ENCODE measurements at regions not wholly inside any gene's neighbourhood (a gene's known extent, or its start where the extent isn't known, plus 50 kb on each side); places are given as distances from the start of the nearest gene placed in this dataset.
"Not testable (repeated sequence)": the region's sequence is repeated elsewhere in the genome, so short reads cannot be mapped to it uniquely, and the experiment has no call there.

DNA sequence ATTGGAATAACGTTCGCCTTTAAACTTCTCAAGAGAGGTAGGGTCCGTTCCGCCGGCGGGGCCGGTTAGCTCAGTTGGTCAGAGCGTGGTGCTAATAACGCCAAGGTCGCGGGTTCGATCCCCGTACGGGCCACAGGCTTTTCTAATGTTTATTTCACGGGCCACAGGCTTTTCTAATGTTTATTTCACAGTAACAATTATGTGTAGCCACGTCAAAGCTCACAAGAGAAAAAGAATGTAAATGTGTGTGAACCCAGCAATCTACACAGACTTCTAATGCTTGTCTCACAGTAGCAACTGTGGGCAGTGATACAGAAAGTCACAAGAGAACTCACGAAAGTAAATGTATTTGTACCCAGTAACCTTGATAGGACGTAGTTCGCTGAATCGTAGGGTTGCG, 121.0 kb upstream of the ZNF322 start:
- DNase-seq (ENCODE audit: insufficient read length); FAIRE-seq: not testable (repeated sequence)

DNA sequence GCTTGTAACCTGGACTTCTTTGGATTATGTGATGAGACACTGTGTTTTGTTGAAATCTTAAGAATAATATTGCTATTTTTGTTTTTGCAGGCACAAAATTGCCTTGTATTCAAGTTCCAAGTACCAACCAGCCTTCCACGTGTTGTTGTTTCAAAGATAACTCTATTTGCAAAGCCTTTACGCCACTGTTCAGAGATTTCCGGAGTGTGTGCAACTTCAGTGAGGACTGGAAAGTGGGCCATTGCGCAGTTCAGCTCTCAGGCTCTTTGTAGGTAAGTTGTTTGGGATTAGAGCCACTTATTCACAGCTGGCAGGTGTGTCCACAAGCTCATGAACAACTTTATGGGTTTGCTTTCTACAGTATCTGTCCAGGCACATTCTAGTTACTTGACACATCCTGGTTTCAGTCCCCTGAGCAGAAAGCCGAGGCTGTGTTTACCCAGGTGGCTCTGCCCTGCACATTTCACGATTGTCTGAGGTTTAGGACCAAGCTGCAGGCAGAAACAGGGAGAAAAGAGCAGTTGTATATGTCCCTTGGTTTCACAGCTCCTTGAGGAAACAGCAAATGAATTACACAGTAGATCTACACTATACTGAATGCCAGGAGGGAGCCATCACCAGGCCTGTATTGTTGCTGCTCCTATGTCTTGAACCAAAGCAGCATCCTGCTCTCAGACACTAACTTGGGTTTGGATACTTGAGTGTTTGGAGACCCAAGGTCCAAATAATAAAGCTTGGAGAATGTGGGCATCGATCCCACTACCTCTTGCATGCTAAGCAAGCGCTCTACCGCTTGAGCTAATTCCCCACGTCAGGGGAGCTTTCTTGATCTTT, 136.1 kb upstream of the ZNF322 start:
- not testable (repeated sequence) for DNase-seq (ENCODE audit: insufficient read length); FAIRE-seq

DNA sequence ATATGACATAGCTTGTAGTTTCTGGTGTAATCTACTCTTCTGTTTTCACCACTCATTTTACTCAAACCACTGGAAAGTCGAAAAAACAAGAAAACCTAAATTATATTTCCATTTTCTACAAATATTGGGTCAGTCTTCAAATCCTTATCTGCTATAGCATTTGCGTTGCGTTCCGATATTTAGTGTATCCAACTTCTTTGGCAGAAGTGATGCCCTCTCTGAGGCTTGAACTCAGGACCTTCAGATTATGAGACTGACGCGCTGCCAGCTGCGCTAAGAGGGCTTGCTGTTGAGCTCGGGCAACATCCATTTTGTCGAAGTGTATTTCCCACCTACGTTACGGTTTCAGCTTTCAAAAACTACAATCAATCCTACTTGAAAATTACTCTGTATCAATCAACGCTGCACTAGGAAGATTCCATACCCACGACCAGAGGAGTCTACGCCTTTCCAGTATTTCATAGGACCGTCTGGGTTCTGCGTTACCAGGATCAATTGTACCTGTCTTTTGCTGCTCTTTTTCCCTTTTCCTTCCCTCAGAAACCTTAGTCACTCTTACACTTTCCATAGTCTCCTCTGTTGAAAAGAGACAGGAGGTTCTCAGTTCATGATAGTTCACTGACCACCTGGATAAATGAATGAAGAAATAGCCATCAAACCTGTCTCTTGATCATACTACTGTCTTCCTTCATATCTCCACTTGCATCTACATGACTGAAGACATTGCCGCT, 140.5 kb upstream of the ZNF322 start:
- not testable (repeated sequence) for DNase-seq (ENCODE audit: insufficient read length); FAIRE-seq

DNA sequence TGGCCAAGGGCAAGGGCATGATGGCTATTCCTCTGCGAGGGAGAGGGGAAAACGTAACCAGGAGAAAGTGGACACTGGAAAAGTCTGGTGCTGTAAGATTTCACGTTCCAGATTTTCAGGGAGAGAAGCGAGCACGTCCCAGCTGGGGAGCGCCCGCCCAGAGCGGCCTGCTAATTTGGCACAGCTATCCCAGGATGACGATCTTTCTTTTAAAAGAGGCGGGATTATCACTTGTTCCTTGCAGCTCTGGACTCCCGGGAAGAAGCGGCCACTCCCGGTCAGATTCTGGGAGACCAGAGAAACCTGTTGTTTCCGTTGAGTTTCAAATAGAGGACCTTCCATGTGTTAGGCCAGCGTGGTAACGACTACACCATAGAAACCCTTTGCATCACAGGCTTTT, 144.2 kb upstream of the ZNF322 start:
- not testable (repeated sequence) for FAIRE-seq

DNA sequence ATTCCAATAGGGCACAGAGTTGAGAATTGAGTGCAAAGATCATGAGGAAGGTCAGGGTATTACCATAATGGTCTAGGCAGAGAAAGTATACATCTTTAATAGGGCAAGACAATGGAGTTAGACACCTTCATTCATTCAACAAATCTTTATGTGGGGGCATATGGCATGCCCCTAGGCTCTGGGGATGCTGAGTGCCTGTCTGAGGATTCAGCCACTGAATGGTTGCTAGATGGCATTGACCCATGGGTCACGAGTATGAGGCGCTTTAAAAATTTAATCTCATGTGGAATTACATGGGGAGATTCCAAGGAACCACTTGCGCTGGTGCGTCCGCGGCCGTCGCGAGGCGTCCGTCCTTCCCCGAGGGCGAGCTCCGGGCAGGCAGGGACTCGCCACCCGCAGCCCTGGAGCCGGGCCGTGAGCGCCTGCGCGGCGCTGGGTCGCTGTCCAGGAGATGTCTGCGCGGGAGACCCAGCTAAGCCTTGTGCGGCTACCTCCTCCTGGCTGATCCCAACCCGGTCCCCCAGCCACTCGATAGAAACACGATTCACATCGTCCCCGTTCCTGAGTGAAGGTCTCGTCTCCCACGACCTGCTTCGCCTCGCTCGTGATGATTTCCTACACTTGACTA, 152.1 kb upstream of the ZNF322 start:
- DNase-seq (ENCODE audit: insufficient read length); FAIRE-seq: not testable (repeated sequence)

More for the DNA sequence above, 144.2 kb upstream of the ZNF322 start:
- DNase-seq (ENCODE audit: insufficient read length): not testable (repeated sequence)

DNA sequence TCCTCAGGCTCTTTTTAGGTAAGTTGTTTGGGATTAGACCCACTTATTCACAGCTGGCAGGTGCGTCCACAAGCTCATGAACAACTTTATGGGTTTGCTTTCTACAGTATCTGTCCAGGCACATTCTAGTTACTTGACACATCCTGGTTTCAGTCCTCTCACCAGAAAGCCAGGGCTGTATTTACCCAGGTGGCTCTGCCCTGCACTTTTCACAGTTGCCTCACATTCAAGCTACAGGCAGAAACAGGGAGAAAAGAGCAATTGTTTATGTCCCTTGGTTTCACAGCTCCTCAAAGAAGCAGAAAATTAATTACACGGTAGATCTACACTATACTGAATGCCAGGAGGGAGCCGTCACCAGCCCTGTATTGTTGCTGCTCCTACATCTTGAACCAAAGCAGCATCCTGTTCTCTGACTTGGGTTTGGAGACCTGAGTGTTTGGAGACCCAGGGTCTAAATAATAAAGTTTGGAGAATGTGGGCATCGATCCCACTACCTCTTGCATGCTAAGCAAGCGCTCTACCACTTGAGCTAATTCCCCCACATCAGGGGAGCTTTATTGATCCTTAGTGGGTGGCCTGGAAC, 159.2 kb upstream of the ZNF322 start:
- FAIRE-seq; DNase-seq (ENCODE audit: insufficient read length): not testable (repeated sequence)

DNA sequence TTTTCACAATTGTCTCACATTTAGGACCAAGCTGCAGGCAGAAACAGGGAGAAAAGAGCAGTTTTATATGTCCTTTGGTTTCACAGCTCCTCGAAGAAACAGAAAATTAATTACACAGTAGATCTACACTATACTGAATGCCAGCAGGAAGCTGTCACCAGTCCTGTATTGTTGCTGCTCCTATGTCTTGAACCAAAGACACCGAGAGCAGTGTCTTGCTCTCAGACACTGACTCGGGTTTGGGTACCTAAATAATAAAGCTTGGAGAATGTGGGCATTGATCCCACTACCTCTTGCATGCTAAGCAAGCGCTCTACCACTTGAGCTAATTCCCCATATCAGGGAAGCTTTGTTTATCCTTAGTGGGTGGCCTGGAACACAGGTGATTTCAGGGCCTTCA, 168.4 kb upstream of the ZNF322 start:
- FAIRE-seq; DNase-seq (ENCODE audit: insufficient read length): not testable (repeated sequence)

DNA sequence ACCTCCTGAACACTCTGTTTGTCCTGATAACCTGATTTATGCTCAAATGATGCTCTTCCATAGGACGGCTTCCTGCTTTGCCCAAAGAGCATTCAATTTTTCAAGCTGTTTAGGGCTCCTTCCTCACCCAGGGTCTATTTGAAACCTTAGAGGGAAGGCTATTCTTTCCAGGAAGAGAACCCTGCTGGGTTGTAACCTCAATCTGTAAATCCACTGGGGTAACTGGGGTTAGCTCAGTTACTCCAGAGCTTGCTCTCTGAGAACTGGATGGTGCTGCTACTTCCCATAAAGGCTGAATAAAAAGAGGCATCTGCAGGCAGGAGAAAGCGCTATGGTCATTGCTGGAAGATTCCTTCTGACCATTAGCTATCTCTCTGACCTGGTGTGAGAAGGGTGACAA, 169.9 kb upstream of the ZNF322 start:
- not testable (repeated sequence) for DNase-seq (ENCODE audit: insufficient read length); FAIRE-seq

DNA sequence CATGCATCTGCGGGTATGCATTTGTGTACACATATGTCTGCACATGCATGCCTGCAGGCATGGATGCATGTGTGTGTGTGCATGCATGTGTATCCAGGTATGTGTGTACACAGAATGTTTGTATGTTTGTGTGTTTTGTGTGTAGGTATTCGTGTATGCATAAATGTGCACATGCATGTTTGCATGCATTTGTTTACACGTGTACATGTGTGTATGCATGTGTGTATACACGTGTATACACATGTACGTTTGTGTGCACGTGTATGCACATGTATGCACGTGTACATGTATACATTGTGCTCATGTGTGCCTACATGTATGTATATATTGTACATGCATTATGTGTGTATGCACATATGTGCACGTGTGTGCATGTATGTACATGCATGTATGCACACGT, 171.4 kb upstream of the ZNF322 start:
- not testable (repeated sequence) for DNase-seq (ENCODE audit: insufficient read length); FAIRE-seq

DNA sequence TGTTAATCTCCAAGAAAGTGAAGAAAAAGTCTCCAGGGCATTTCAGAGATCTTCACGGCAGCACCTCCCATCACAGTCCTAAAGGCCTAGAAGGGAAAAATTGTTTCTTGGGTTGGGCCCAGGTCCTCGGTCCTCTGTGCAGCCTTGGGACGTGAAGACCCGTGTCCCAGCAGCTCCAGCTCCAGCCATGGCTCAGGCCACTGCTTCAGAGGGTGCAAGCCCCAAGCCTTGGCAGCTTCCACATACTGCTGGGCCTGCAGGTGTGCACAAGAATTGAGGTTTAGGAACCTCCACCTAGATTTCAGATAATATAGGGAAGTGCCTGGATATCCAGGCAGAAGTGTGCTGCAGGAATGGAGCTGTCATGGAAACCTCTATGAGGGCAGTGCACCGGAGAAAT, 176.2 kb upstream of the ZNF322 start:
- DNase-seq (ENCODE audit: insufficient read length); FAIRE-seq: not testable (repeated sequence)

DNA sequence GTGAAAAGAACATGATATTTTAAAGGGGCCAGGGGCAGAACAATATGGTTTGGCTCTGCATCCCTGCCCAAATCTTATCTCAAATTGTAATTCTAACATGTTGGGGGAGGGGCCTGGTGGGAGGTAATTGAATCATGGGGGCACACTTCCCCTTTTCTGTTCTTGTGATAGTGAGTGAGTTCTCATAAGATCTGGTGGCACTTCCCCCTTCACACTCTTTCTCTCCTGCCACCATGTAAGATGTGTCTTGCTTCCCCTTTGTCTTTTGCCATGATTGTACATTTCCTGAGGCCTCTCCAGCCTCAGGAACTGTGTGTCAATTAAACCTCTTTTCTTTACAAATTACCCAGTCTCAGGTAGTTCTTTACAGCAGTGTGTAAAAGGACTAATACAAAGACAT, 177.1 kb upstream of the ZNF322 start:
- not testable (repeated sequence) for DNase-seq (ENCODE audit: insufficient read length); FAIRE-seq

DNA sequence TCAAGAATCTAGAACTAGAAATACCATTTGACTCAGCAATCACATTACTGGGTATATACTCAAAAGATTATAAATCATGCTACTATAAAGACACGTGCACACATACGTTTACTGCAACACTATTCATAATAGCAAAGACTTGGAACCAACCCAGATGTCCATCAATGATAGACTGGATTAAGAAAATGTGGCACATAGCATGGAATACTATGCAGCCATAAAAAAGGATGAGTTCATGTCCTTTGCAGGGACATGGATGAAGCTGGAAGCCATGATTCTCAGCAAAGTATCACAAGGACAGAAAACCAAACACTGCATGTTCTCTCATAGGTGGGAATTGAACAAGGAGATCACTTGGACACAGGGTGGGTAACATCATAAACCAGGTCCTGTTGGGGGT, 185.3 kb upstream of the ZNF322 start:
- DNase-seq (ENCODE audit: insufficient read length); FAIRE-seq: not testable (repeated sequence)

DNA sequence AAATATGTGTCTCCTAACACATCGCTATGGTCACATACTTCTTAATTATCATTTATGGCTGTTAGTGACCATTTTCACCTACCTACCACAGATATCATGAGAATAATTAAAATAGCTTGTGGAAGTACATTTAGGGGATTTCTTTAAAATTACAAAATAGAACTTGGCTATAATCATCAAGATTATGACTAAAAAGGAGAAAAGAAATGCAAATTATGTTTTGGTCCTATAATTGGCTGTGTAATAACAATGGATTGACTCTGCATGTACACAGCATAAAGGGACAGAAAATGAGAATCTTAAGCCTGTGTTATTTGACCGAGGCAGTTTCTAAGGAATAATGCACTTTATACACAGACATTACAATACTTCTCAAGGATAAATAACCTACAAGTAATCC, 197.7 kb upstream of the ZNF322 start:
- DNase-seq (ENCODE audit: insufficient read length); FAIRE-seq: not testable (repeated sequence)

DNA sequence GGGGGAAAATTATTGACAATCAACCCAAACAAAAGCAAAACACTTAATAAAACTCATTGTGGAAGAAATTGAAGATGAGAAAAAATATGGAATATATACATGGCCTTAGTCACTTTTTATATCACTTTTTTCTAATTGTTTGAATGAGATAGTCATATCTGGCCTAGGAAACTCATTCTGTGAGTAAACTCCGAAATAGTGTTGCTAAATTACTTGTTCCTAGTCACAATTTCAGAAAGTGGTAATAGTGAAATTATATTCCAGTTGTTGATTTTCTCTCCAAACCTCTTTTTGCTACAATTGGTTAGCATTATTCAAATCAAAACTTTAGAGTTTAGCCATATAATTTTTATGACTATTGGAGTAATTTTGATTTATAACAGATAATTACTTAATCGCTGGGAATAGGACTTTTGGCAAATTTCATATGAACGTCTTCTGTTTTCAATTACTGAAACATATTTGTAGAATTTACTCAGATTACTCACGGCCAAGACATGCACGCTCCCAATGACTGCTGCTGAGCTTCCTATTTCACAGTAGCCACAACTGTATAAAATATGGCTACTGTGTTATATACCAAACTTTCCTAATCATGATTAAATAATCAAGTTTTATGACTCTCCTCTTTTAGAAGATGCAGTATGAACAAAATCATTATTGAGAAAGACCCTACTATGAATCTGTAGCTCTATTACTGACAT, 199.7 kb upstream of the ZNF322 start:
- not testable (repeated sequence) for FAIRE-seq; DNase-seq (ENCODE audit: insufficient read length)

DNA sequence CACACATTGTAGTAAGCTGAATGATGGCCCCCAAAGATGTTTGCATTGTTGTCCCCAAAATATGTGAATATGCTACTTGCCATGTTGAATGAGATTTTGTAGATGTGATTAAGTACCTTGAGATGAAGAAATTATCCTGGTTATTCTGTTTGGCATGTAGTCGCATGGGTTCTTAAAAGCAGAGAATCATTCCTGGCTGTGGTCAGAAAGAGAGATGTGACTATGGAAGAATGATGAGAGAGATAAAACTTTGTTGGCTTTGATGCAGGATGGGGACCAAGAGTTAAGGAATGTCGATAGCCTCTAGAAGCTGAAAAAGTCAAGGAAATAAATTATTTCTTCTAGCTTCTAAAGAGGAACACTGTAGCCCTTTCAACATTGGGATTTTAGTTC, 200.2 kb upstream of the ZNF322 start:
- not testable (repeated sequence) for FAIRE-seq; DNase-seq (ENCODE audit: insufficient read length)

DNA sequence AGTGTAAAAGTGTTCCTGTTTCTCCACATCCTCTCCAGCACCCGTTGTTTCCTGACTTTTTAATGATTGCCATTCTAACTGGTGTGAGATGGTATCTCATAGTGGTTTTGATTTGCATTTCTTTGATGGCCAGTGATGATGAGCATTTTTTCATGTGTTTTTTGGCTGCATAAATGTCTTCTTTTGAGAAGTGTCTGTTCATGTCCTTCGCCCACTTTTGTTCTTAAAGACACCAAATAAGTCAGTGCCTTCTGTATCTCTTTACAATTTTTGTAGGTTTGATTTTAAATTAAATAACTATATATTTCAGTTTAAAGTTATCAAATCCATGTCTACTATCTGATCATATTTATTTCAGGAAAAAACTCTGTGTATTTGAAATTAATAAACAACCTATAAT, 202.4 kb upstream of the ZNF322 start:
- not testable (repeated sequence) for DNase-seq (ENCODE audit: insufficient read length); FAIRE-seq

DNA sequence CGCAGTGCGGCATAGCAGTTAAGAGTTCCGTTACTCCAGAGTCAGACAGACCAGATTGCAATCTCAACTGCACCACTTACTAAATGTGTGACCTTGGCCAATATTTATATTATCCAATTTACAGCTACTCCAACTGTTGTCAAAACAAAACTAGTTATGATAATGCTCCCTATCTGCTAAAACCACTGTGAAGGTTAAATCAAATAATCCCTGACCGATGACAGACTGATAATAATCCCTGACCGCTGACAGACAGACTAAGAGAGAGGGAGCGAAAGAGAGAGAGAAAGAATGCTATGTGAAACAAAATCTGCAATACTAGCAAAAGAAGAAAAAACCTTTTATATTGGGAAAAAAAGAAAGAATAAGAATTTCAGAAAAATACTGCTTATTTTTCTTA, 204.1 kb upstream of the ZNF322 start:
- not testable (repeated sequence) for FAIRE-seq; DNase-seq (ENCODE audit: insufficient read length)

DNA sequence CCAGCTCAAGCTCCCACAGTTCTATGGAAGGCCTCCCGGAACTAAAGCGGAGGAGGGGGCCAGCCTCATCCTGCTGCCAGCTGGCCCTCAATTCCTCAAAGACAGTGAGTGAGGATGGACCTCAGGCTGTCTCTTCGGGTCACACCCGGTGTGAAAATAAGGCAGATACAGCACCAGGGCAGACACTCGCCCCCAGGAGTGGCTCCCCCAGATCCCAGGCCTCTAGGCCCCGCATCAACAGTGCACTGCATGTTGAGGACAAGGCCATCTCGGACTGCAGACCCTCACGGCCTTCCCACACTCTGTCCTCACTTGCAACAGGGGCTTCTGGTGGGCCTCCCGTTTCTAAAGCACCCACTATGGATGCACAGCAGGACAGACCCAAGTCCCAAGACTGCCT, 239.2 kb upstream of the ZNF322 start:
- DNase-seq (ENCODE audit: insufficient read length); FAIRE-seq: not testable (repeated sequence)

DNA sequence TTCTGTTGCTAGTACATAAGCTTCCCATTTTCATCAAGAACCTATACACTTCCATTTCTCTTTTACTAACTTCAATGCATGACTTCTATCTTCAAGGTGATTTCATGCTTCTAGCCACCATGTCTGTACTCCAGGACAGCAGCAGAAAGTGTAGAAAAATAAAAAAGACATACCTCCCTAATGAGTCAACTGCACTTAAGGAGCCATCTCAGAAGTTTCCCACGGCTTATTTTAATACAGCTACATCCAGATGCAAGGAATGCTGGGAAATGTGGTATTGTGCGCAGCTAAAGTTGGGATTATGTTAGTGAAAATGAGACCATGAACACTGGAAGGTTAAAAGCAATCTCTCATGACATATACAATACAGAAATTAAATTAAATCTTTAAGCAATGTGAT, 264.7 kb upstream of the ZNF322 start:
- not testable (repeated sequence) for DNase-seq (ENCODE audit: insufficient read length); FAIRE-seq

DNA sequence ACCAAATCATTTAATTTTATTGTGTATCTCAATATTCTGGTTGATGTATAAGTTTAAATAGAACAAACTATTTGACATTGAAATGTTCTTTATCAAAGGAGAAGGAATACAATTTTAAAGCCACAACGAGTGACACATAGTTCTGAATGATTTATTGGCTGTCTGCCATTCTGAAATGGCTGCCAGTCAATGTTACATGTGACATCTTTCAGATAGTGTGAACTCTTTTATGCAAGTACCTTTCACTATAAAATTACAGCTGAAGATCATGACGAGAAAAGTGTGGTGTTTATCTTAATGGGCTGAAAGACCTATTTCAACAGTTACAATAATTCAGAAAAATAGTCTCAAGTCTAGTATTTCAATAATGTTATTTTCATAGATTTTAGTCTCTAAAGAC, 268.6 kb upstream of the ZNF322 start:
- not testable (repeated sequence) for DNase-seq (ENCODE audit: insufficient read length); FAIRE-seq

Data from GM12892 (cell line).